ENCODE measurements at regions not wholly inside any gene's neighbourhood (a gene's known extent, or its start where the extent isn't known, plus 50 kb on each side); places are given as distances from the start of the nearest gene placed in this dataset.

DNA sequence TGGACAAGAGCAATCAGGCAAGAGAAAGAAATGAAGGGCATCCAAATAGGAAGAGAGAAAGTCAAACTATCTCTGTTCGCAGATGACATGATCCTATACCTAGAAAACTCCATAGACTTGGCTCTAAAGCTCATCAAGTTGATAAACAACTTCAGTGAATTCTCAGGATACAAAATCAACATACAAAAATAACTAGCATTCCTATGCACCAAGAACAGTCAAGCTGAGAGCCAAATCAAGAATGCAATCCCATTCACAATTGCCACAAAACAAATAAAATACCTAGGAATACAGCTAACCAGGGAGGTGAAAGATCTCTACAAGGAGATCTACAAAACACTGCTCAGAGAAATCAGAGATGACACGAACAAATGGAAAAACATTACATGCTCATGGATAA, 417.5 kb upstream of the ATP2B1 start:
- no peak for DNase-seq (ENCODE audit: low read depth)

DNA sequence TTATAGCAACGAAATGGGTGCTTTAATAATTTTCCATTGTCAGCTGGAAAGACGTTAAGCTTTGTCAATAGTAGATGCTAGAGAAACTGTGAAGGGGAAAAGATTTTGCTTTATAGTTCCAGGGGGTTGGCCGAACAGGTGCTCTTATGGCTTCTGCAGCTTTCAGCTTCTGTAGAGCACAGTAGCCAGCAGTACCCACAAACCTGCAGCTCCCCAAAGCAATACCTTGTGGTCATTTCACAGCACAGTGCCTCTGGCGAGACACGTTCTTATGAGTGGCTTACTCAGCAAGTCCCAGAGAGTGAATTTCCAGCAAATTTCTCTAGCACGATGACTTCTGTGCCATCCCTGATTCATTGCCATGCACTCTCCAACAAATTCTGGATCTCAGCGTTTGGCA, 416.3 kb upstream of the ATP2B1 start:
- no peak for DNase-seq (ENCODE audit: low read depth)

- no peak for DNase-seq (ENCODE audit: low read depth)
These were observed 415.7 kb upstream of the ATP2B1 start for GRCh38 chr12:90124289-90124688.

DNA sequence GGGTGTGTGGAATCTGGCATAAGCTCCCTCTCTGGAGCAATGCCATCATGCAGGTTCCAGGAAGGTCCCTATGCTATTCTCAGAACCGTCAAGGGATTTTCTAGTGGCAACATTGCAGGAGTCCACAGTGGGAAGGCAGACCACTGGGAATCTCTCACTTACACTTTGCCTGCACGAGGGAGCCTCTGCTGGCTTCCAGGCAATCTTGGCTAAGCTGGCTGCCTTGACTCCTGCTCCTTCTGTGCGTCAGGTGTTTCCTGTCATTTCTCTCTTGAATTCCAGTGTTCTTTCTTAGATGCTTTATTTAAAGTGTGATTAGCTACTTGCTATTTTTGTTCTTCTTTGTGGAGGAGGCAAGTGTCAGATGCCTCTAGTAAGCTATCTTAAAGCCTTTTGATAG, 414.0 kb upstream of the ATP2B1 start:
- DNase-seq (ENCODE audit: low read depth): no peak

- DNase-seq (ENCODE audit: low read depth): no peak
These were observed 412.0 kb upstream of the ATP2B1 start for GRCh38 chr12:90120627-90121026.

GRCh38 chr12:90112666-90113065, 404.0 kb upstream of the ATP2B1 start:
- no peak for DNase-seq (ENCODE audit: low read depth)

- no peak for DNase-seq (ENCODE audit: low read depth)
These were observed 403.3 kb upstream of the ATP2B1 start for GRCh38 chr12:90111791-90112580.

DNA sequence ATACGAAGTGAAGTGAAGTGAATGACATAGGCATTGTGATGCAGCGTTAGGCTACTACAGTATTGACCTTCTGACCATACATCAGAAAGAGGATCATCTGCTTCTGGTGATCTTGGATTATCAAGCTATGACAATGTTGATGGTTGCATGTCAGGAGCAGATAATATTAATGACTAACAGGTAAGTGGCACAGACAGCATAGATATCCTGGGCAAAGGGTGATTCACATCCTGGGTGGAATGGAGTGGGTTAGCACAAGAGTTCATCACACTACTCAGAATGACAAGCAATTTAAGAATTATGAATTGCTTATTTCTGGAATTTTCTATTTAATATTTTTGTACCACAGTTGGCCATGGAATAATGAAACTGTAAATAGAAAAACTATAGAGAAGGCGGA, 397.9 kb upstream of the ATP2B1 start:
- DNase-seq (ENCODE audit: low read depth): no peak

- DNase-seq (ENCODE audit: low read depth): no peak
These were observed 394.5 kb upstream of the ATP2B1 start for GRCh38 chr12:90102957-90103652.

GRCh38 chr12:90100579-90100978, 391.9 kb upstream of the ATP2B1 start:
- no peak for DNase-seq (ENCODE audit: low read depth)

- DNase-seq (ENCODE audit: low read depth): no peak
These were observed 390.6 kb upstream of the ATP2B1 start for GRCh38 chr12:90099288-90099687.

GRCh38 chr12:90098132-90098779, 389.6 kb upstream of the ATP2B1 start:
- DNase-seq (ENCODE audit: low read depth): no peak

- DNase-seq (ENCODE audit: low read depth): no peak
These were observed 383.2 kb upstream of the ATP2B1 start for GRCh38 chr12:90091809-90092208.

- no peak for DNase-seq (ENCODE audit: low read depth)
These were observed 382.5 kb upstream of the ATP2B1 start for GRCh38 chr12:90090929-90091651.

- DNase-seq (ENCODE audit: low read depth): no peak
These were observed 377.6 kb upstream of the ATP2B1 start for GRCh38 chr12:90086281-90086680.

GRCh38 chr12:90085494-90086274, 377.0 kb upstream of the ATP2B1 start:
- DNase-seq (ENCODE audit: low read depth): no peak

- no peak for DNase-seq (ENCODE audit: low read depth)
These were observed 375.4 kb upstream of the ATP2B1 start for GRCh38 chr12:90084018-90084417.

DNA sequence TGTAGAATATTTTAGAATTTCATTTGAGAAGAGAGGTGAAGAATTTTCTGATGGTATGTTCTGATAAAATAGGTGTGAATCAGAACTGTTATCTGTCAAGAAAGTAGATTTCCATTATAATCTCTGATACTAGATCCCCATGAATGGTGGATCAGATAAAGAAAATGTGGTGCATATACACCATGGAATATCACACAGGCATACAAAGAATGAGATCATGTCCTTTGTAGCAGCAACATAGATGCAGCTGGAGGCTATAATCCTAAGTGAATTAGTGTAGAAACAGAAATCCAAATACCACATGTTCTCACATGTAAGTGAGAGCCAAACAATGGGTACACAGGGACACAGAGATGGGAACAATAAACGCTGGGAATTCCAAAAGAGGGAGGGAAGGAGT, 372.0 kb upstream of the ATP2B1 start:
- no peak for DNase-seq (ENCODE audit: low read depth)

DNA sequence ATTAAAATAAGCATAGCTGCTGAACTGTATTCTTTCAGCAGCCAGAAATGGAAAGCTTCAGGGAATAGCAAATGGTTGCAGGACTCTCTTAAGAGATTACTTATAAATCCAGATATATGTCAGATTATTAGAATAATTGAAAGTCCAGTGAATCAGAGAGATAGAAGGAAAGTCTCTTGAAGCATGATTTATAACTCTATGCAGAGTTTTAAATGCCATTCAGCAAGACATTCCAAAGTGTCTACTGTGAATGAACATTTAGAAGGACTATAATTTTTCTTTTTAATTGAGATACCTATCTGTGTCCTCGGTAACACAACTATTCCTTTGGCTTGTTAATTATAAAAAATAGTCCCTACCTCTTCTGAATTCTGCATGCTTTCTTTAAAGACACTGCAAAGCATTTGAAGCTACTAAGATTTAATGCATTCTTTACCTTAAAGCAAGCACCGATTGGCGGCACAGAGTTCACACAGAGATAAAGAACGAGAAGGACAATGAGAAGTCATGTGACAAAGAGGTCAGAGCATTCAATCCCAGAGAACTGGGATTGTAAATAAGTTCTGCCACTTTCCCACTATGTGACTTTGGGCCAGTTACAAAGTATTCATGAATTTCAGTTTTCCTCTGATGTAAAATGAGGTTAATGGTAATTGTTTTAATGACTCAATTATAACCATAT, 371.0 kb upstream of the ATP2B1 start:
- no peak for DNase-seq (ENCODE audit: low read depth)

GRCh38 chr12:90078344-90078743, 369.7 kb upstream of the ATP2B1 start:
- no peak for DNase-seq (ENCODE audit: low read depth)

- DNase-seq (ENCODE audit: low read depth): no peak
These were observed 369.1 kb upstream of the ATP2B1 start for GRCh38 chr12:90077756-90078155.

All from stimulated activated CD8-positive, alpha-beta memory T cell treated with anti-CD3 and anti-CD28 coated beads, Interleukin-12 subunit alpha, Interleukin-12 subunit beta, amount 100 ng/mL, for 4 hours (primary cell).